Suprapubic skin (tissue), 3 donors: ENCODE measurements at regions not wholly inside any gene's neighbourhood (a gene's known extent, or its start where the extent isn't known, plus 50 kb on each side); places are given as distances from the start of the nearest gene placed in this dataset.

Experiments used
- EP300 ChIP-seq: sonication (generic); formaldehyde crosslinking; IDR thresholded peaks from one replicate; pipeline ENCODE4 v1.6.1; 2017; ENCODE audit warnings: antibody characterized with exemption
- POLR2A ChIP-seq, 2 donors: fragments of 450-650 bp; IDR thresholded peaks; one replicate each; pipeline ENCODE4 v1.6.1; 2017; ENCODE audit warnings: antibody characterized with exemption in 2 of 2, mild to moderate bottlenecking in 2 of 2, moderate library complexity in 2 of 2
- TF ChIP-seq, protein P1 (sequence below), 2 donors: fragments of 200-600 bp in 1 of 2; fragments of 450-650 bp in 1 of 2; sonication (generic) in 1 of 2; IDR thresholded peaks; one replicate each; pipeline ENCODE4 v1.5.1; 2016 to 2019; ENCODE audit warnings: antibody characterized with exemption in 2 of 2, mild to moderate bottlenecking in 1 of 2, moderate library complexity in 1 of 2

DNA sequence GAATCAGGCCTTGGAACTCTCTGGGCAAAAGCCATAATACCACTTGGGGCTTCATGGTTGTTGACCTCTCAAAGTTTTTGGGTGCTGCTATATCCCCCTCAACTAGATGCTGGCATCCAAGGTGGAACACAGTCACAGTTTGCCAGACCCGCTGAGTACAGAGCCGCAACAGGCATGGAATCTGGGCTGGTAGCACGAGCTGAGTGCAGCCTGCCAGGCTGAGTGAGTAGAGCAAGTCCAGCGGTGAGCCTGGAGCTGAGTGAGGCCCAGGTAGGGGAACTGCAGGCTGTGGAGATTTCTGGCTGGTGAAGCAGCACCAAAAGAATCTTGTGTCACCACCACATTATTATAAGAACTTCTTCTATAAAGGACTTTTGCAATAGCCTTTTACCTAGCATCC, 192.6 kb downstream of the PCDH17 start:
- TF ChIP-seq, protein P1, sequence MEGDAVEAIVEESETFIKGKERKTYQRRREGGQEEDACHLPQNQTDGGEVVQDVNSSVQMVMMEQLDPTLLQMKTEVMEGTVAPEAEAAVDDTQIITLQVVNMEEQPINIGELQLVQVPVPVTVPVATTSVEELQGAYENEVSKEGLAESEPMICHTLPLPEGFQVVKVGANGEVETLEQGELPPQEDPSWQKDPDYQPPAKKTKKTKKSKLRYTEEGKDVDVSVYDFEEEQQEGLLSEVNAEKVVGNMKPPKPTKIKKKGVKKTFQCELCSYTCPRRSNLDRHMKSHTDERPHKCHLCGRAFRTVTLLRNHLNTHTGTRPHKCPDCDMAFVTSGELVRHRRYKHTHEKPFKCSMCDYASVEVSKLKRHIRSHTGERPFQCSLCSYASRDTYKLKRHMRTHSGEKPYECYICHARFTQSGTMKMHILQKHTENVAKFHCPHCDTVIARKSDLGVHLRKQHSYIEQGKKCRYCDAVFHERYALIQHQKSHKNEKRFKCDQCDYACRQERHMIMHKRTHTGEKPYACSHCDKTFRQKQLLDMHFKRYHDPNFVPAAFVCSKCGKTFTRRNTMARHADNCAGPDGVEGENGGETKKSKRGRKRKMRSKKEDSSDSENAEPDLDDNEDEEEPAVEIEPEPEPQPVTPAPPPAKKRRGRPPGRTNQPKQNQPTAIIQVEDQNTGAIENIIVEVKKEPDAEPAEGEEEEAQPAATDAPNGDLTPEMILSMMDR (IDR thresholded peaks at IDR 0.05) = no peak
- TF ChIP-seq POLR2A (IDR thresholded peaks at IDR 0.05) = no peak
- TF ChIP-seq EP300 = no peak
